ENCODE measurements at regions not wholly inside any gene's neighbourhood (a gene's known extent, or its start where the extent isn't known, plus 50 kb on each side); places are given as distances from the start of the nearest gene placed in this dataset.

DNA sequence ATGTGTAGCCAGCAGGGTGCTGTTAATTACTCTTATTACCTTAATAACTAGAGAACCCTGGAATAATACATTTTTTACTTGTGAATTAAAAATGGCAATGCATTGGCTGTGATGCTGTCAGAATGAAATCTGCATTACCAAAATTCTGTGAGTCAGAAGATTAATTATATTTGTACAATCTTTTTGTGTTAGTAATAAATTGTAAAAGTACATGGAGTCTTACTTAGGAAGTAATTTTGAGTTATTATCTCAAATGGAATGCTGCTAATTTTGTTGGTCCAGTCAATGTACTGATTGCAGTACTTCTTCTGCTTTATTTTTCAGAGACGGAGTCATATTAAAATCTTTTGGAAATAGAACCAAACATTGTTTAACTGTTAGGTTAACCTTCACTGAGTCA lies 152.0 kb upstream of the SLC10A2 start:
- CTCF ChIA-PET: no interaction called here

More for the DNA sequence above, 152.0 kb upstream of the SLC10A2 start:
- H3K4me1 ChIP-seq (ENCODE audit: control insufficient read depth, insufficient read depth, low read length): no peaks in the 10 kb centered on the region
- H4K8ac ChIP-seq (ENCODE audit: low read depth in 2 of 2, low read length in 2 of 2): no peak overlapping the region
- no peak for DNase-seq
- no peak for ATAC-seq (ENCODE audit: low read depth)
- H2AK5ac ChIP-seq (ENCODE audit: low read depth, low read length): no peak overlapping the region
- H4K5ac ChIP-seq (ENCODE audit: low read depth, low read length): no peak overlapping the region
- no peak overlapping the region for H2BK120ac ChIP-seq (ENCODE audit: low read depth, low read length)
- no peak overlapping the region for H4K91ac ChIP-seq (ENCODE audit: insufficient read depth, low read depth, low read length)
- H3K27me3 ChIP-seq (ENCODE audit: control insufficient read depth, insufficient read depth, low read length): no peaks in the 10 kb centered on the region
- no CpG with 5 or more reads among the region's 1 CpG for WGBS, 2 experiments (ENCODE audit: extremely low coverage in 2 of 2, insufficient read length in 1 of 2)
- H3K4me3 ChIP-seq (ENCODE audit: insufficient read depth, low read depth, low read length): no peak overlapping the region
- H3K9me3 ChIP-seq (ENCODE audit: control insufficient read depth, insufficient read depth, low read length): peaks cover 9% of the 10 kb centered on the region
- no peak overlapping the region for H3K23ac ChIP-seq (ENCODE audit: low read depth, low read length)
- BruUV-seq (replicated peaks): no TSS peak
- in situ Hi-C loops (cut with MboI; ENCODE audit: low sequenced_read_pairs): no loop called here
- H3K56ac ChIP-seq (ENCODE audit: extremely low read depth, insufficient read depth, low read length): no peak overlapping the region
- H3K4me2 ChIP-seq (ENCODE audit: low read depth, low read length): no peak overlapping the region
- no peaks in the 10 kb centered on the region for H3K36me3 ChIP-seq (ENCODE audit: control insufficient read depth, insufficient read depth, low read length)
- intact Hi-C loops (cut with micrococcal nuclease): no loop called here
- no peak overlapping the region for H3K4ac ChIP-seq (ENCODE audit: low read depth, low read length)
- no peaks in the 10 kb centered on the region for H4K20me1 ChIP-seq (ENCODE audit: insufficient read depth, low read length)
- H2BK20ac ChIP-seq (ENCODE audit: low read depth, low read length): no peak overlapping the region
- no peak overlapping the region for H3K27ac ChIP-seq (ENCODE audit: insufficient read depth, low read length)
- no peak overlapping the region for H2BK15ac ChIP-seq (ENCODE audit: low read depth, low read length)
- no peak overlapping the region for H2AFZ ChIP-seq (replicated peaks; ENCODE audit: low read length, poor library complexity)
- H3K79me1 ChIP-seq (ENCODE audit: low read depth in 1 of 2, low read length in 2 of 2): no peaks in the 10 kb centered on the region
- H3K9ac ChIP-seq (ENCODE audit: low read depth, low read length): no peak overlapping the region
- H2BK5ac ChIP-seq (ENCODE audit: low read depth, low read length, poor library complexity, severe bottlenecking): no peak overlapping the region
- POLR2A ChIA-PET (ENCODE audit: unreplicated experiment): no interaction called here
- dilution Hi-C loops (cut with HindIII; ENCODE audit: low sequenced_read_pairs, unreplicated experiment): no loop called here
- no peak overlapping the region for H3K14ac ChIP-seq (replicated peaks; ENCODE audit: low read depth, low read length)
- TF ChIP-seq RAD21 (IDR thresholded peaks at IDR 0.05; ENCODE audit: low read length): no peak
- TF ChIP-seq RCOR1 (IDR thresholded peaks at IDR 0.05; ENCODE audit: insufficient replicate concordance, low read length): no peak
- no peak for TF ChIP-seq RFX5 (IDR thresholded peaks at IDR 0.05; ENCODE audit: low read depth, low read length)
- TF ChIP-seq MAFK (IDR thresholded peaks at IDR 0.05; ENCODE audit: low read depth, low read length): no peak
- no peak for TF ChIP-seq CEBPB (IDR thresholded peaks at IDR 0.05; ENCODE audit: low read depth, low read length)
- TF ChIP-seq, protein P1, sequence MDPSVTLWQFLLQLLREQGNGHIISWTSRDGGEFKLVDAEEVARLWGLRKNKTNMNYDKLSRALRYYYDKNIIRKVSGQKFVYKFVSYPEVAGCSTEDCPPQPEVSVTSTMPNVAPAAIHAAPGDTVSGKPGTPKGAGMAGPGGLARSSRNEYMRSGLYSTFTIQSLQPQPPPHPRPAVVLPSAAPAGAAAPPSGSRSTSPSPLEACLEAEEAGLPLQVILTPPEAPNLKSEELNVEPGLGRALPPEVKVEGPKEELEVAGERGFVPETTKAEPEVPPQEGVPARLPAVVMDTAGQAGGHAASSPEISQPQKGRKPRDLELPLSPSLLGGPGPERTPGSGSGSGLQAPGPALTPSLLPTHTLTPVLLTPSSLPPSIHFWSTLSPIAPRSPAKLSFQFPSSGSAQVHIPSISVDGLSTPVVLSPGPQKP (IDR thresholded peaks at IDR 0.05; ENCODE audit: borderline replicate concordance, low read depth, low read length): no peak
- no peak for TF ChIP-seq SMC3 (IDR thresholded peaks at IDR 0.05; ENCODE audit: low read depth, low read length)
- TF ChIP-seq MXI1 (IDR thresholded peaks at IDR 0.05; ENCODE audit: borderline replicate concordance, low read depth, low read length): no peak
- TF ChIP-seq, protein P2, sequence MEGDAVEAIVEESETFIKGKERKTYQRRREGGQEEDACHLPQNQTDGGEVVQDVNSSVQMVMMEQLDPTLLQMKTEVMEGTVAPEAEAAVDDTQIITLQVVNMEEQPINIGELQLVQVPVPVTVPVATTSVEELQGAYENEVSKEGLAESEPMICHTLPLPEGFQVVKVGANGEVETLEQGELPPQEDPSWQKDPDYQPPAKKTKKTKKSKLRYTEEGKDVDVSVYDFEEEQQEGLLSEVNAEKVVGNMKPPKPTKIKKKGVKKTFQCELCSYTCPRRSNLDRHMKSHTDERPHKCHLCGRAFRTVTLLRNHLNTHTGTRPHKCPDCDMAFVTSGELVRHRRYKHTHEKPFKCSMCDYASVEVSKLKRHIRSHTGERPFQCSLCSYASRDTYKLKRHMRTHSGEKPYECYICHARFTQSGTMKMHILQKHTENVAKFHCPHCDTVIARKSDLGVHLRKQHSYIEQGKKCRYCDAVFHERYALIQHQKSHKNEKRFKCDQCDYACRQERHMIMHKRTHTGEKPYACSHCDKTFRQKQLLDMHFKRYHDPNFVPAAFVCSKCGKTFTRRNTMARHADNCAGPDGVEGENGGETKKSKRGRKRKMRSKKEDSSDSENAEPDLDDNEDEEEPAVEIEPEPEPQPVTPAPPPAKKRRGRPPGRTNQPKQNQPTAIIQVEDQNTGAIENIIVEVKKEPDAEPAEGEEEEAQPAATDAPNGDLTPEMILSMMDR (conservative IDR thresholded peaks at IDR 0.05; ENCODE audit: low read depth, low read length): no peak
- TF ChIP-seq POLR2A (IDR thresholded peaks at IDR 0.05; ENCODE audit: low read depth, low read length): no peak
- TF ChIP-seq NFE2L2 (IDR thresholded peaks at IDR 0.05; ENCODE audit: low read depth, low read length): no peak
- TF ChIP-seq MAZ (IDR thresholded peaks at IDR 0.05; ENCODE audit: borderline replicate concordance, low read depth, low read length): no peak
- TF ChIP-seq, protein P3, sequence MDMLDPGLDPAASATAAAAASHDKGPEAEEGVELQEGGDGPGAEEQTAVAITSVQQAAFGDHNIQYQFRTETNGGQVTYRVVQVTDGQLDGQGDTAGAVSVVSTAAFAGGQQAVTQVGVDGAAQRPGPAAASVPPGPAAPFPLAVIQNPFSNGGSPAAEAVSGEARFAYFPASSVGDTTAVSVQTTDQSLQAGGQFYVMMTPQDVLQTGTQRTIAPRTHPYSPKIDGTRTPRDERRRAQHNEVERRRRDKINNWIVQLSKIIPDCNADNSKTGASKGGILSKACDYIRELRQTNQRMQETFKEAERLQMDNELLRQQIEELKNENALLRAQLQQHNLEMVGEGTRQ (IDR thresholded peaks at IDR 0.05; ENCODE audit: low read depth, low read length): no peak
- TF ChIP-seq BHLHE40 (IDR thresholded peaks at IDR 0.05; ENCODE audit: low read depth, low read length): no peak
- no peak for TF ChIP-seq FOS (IDR thresholded peaks at IDR 0.05; ENCODE audit: low read depth, low read length)
- TF ChIP-seq CHD1 (IDR thresholded peaks at IDR 0.05; ENCODE audit: low read depth, low read length): no peak
- H3K9me1 ChIP-seq (ENCODE audit: insufficient read depth, low read length): no peaks in the 10 kb centered on the region
- H3K18ac ChIP-seq (ENCODE audit: low read depth, low read length): no peak overlapping the region
- H2AK9ac ChIP-seq (replicated peaks; ENCODE audit: low read depth, low read length, poor library complexity): no peak overlapping the region

All from IMR-90 (cell line).